IMR-90 (cell line): ENCODE measurements at regions not wholly inside any gene's neighbourhood (a gene's known extent, or its start where the extent isn't known, plus 50 kb on each side); places are given as distances from the start of the nearest gene placed in this dataset.

Experiments used
- ATAC-seq: fragments of 200-7000 bp; cut with Tn5 transposase; 2 replicates; pipeline ENCODE4 v1.9.1; 2020; ENCODE audit warnings: low read depth, mild to moderate bottlenecking, moderate library complexity
- BruUV-seq: library from RNA; stranded (reverse); fragments of 400-500 nt; replicated peaks from 2 replicates; lab custom pipeline; 2021; lab: Mats Ljungman, UMichigan
- CTCF ChIA-PET: fragments of 300-600 bp; formaldehyde crosslinking; extraction: SDS; loops from one replicate; lab custom pipeline; 2021; ENCODE audit warnings: antibody characterized with exemption; lab: Yijun Ruan, JAX
- POLR2A ChIA-PET: fragments of 300-600 bp; sonication (Branson Sonifier 250); formaldehyde crosslinking; loops from one replicate; lab custom pipeline; 2022; ENCODE audit warnings: antibody characterized with exemption; ENCODE audit not compliant: unreplicated experiment; lab: Charles Lee
- DNase-seq: peaks from one replicate; pipeline ENCODE4 v3.0.0; 2013
- H2AFZ ChIP-seq: replicated peaks from 2 replicates; pipeline ENCODE3; 2013; ENCODE audit warnings: low read length, mild to moderate bottlenecking; ENCODE audit not compliant: poor library complexity
- H2AK5ac ChIP-seq: 2 replicates; pipeline ENCODE4 v1.6.1; 2013; ENCODE audit warnings: low read depth, low read length, inconsistent platforms
- H2AK9ac ChIP-seq: replicated peaks from 2 replicates; pipeline ENCODE3; 2013; ENCODE audit warnings: mild to moderate bottlenecking, low read depth, low read length, moderate library complexity; ENCODE audit not compliant: poor library complexity
- H2BK120ac ChIP-seq: 2 replicates; pipeline ENCODE4 v1.6.1; 2013; ENCODE audit warnings: low read depth, low read length, inconsistent platforms
- H2BK15ac ChIP-seq: 3 replicates; pipeline ENCODE4 v1.6.1; 2013; ENCODE audit warnings: low read depth, low read length, inconsistent platforms
- H2BK20ac ChIP-seq: 2 replicates; pipeline ENCODE4 v1.6.1; 2013; ENCODE audit warnings: low read depth, mild to moderate bottlenecking, inconsistent platforms, low read length, moderate library complexity
- H2BK5ac ChIP-seq: 2 replicates; pipeline ENCODE4 v1.6.1; 2013; ENCODE audit warnings: mild to moderate bottlenecking, low read depth, low read length, inconsistent platforms; ENCODE audit not compliant: poor library complexity, severe bottlenecking
- H3K14ac ChIP-seq: replicated peaks from 2 replicates; pipeline ENCODE4 v1.6.1; 2013; ENCODE audit warnings: low read depth, low read length, inconsistent platforms
- H3K18ac ChIP-seq: 2 replicates; pipeline ENCODE4 v1.6.1; 2013; ENCODE audit warnings: low read depth, low read length, control low read depth
- H3K23ac ChIP-seq: 2 replicates; pipeline ENCODE4 v1.6.1; 2013; ENCODE audit warnings: low read depth, low read length, inconsistent platforms
- H3K27ac ChIP-seq: 2 replicates; pipeline ENCODE4 v1.5.1; 2013; ENCODE audit warnings: mild to moderate bottlenecking, control low read depth, low read length; ENCODE audit not compliant: insufficient read depth
- H3K27me3 ChIP-seq: 2 replicates; pipeline ENCODE4 v1.6.1; 2013; ENCODE audit warnings: low read length; ENCODE audit not compliant: control insufficient read depth, insufficient read depth
- H3K36me3 ChIP-seq: 2 replicates; pipeline ENCODE4 v1.6.1; 2013; ENCODE audit warnings: low read length, mixed read lengths; ENCODE audit not compliant: control insufficient read depth, insufficient read depth
- H3K4ac ChIP-seq: 2 replicates; pipeline ENCODE4 v1.6.1; 2013; ENCODE audit warnings: low read depth, low read length, inconsistent platforms
- H3K4me1 ChIP-seq: 2 replicates; pipeline ENCODE4 v1.6.1; 2013; ENCODE audit warnings: low read length, mixed read lengths; ENCODE audit not compliant: control insufficient read depth, insufficient read depth
- H3K4me2 ChIP-seq: 2 replicates; pipeline ENCODE4 v1.6.1; 2013; ENCODE audit warnings: low read depth, mild to moderate bottlenecking, control low read depth, low read length, moderate library complexity
- H3K4me3 ChIP-seq: 2 replicates; pipeline ENCODE4 v1.5.1; 2013; ENCODE audit warnings: low read depth, mild to moderate bottlenecking, control low read depth, low read length, moderate library complexity; ENCODE audit not compliant: insufficient read depth
- H3K56ac ChIP-seq: 2 replicates; pipeline ENCODE4 v1.6.1; 2013; ENCODE audit warnings: low read length, inconsistent platforms; ENCODE audit not compliant: insufficient read depth; ENCODE audit errors: extremely low read depth
- H3K79me1 ChIP-seq, 2 experiments: 2 replicates each; pipeline ENCODE4 v1.6.1; 2013; ENCODE audit warnings: low read length in 2 of 2, inconsistent platforms in 1 of 2, low read depth in 1 of 2
- H3K9ac ChIP-seq: 2 replicates; pipeline ENCODE4 v1.6.1; 2013; ENCODE audit warnings: low read depth, low read length, control low read depth
- H3K9me1 ChIP-seq: 2 replicates; pipeline ENCODE4 v1.6.1; 2013; ENCODE audit warnings: low read length, inconsistent platforms; ENCODE audit not compliant: insufficient read depth
- H3K9me3 ChIP-seq: 2 replicates; pipeline ENCODE4 v1.6.1; 2013; ENCODE audit warnings: low read length; ENCODE audit not compliant: control insufficient read depth, insufficient read depth
- H4K20me1 ChIP-seq: 2 replicates; pipeline ENCODE4 v1.6.1; 2013; ENCODE audit warnings: low read length, inconsistent platforms; ENCODE audit not compliant: insufficient read depth
- H4K5ac ChIP-seq: 2 replicates; pipeline ENCODE4 v1.6.1; 2013; ENCODE audit warnings: mild to moderate bottlenecking, low read depth, low read length, control low read depth
- H4K8ac ChIP-seq, 2 experiments: 2 replicates each; pipeline ENCODE4 v1.6.1; 2013; ENCODE audit warnings: low read depth in 2 of 2, low read length in 2 of 2, control low read depth in 1 of 2, inconsistent platforms in 1 of 2
- H4K91ac ChIP-seq: 2 replicates; pipeline ENCODE4 v1.6.1; 2013; ENCODE audit warnings: low read depth, low read length, inconsistent platforms; ENCODE audit not compliant: insufficient read depth
- RAD21 ChIP-seq: IDR thresholded peaks from 2 replicates; pipeline ENCODE4 v1.6.1; 2012; ENCODE audit warnings: low read length, improper control_type of control experiment
- RFX5 ChIP-seq: IDR thresholded peaks from 2 replicates; pipeline ENCODE4 v1.8.0; 2012; ENCODE audit warnings: low read depth, mild to moderate bottlenecking, low read length, moderate library complexity
- SMC3 ChIP-seq: fragments of 150-350 bp; IDR thresholded peaks from 2 replicates; pipeline ENCODE4 v1.6.1; 2016; ENCODE audit warnings: low read depth, mild to moderate bottlenecking, antibody characterized with exemption, low read length, moderate library complexity
- WGBS, 2 experiments: methylation state at CpG; one replicate each; pipeline versions ENCODE4 v1.1.5 to v1.1.7; 2013; ENCODE audit warnings: missing lambda C conversion rate in 2 of 2; ENCODE audit not compliant: insufficient read length in 1 of 2; ENCODE audit errors: extremely low coverage in 2 of 2; 5-methylcytosine and 5-hydroxymethylcytosine counted together
- dilution Hi-C: fragments of 300-500 bp; cut with HindIII; formaldehyde crosslinking; loops from one replicate; pipeline ENCODE4 v1.14.3; 2018; ENCODE audit warnings: low sequenced_read_pairs; ENCODE audit not compliant: unreplicated experiment
- in situ Hi-C: fragments of 300-500 bp; cut with MboI; formaldehyde crosslinking; loops from 3 replicates; pipeline ENCODE4 v1.14.3; 2019; ENCODE audit warnings: low sequenced_read_pairs, inconsistent platforms, mixed read lengths
- intact Hi-C: fragments of 100-400 bp; cut with micrococcal nuclease; formaldehyde crosslinking; loops from 2 replicates; pipeline ENCODE4 v1.10.0; 2022
- TF ChIP-seq, protein P1 (sequence below): conservative IDR thresholded peaks from 2 replicates; pipeline ENCODE4 v1.5.1; 2012; ENCODE audit warnings: mild to moderate bottlenecking, low read depth, low read length, improper control_type of control experiment

DNA sequence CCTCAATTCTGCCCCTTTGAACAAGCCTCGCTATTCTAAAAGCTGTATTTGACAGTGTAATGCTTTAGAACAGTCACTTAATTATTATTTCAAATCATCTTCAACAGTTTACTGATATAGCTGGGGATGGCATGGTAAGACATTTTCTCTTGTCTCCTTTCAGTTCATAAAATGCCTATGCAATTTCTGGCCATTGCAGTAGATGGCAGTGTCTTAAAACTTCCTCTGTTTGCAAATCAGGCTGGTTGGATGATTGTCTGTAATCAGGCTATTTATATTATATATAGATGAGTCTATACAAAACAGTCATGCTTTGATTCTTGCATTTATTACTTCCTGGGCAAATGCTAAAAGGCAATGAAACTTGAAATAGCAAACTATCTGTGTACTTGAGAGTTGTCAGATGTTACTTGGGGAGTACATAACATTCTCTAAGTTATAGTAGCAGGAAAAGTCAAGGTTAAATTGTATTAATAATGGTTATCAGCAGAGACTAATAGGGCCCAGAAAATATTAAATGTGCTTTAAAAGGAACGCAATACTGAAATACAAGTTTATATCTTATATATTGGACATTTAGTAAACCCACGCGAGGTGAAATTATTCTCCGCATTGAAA lies 55.5 kb upstream of the LHFPL3 start:
- peak; percentile 57 for DNase-seq

More for the DNA sequence above, 55.5 kb upstream of the LHFPL3 start:
- no peak overlapping the region for H4K8ac ChIP-seq
- H2BK15ac ChIP-seq, result no peak overlapping the region
- H2AK5ac ChIP-seq, result no peak overlapping the region
- no peak overlapping the region for H2AK9ac ChIP-seq
- H3K79me1 ChIP-seq, result no peaks in the 10 kb centered on the region
- H3K9me3 ChIP-seq, result no peaks in the 10 kb centered on the region
- H2BK5ac ChIP-seq, result no peak overlapping the region
- WGBS, 2 experiments, result no CpG with 5 or more reads among the region's 5 CpGs
- no peaks in the 10 kb centered on the region for H3K36me3 ChIP-seq
- H4K91ac ChIP-seq, result no peak overlapping the region
- H3K23ac ChIP-seq, result no peak overlapping the region
- no peak overlapping the region for H2BK20ac ChIP-seq
- H3K9ac ChIP-seq, result no peak overlapping the region
- BruUV-seq, result no TSS peak
- no peaks in the 10 kb centered on the region for H4K20me1 ChIP-seq
- POLR2A ChIA-PET, result no interaction called here
- no peak overlapping the region for H3K14ac ChIP-seq
- H3K4ac ChIP-seq, result no peak overlapping the region
- CTCF ChIA-PET, result no interaction called here
- no peak overlapping the region for H3K4me3 ChIP-seq
- no peak overlapping the region for H4K5ac ChIP-seq
- H3K4me2 ChIP-seq, result no peak overlapping the region
- H3K56ac ChIP-seq, result no peak overlapping the region
- no peak overlapping the region for H2BK120ac ChIP-seq
- in situ Hi-C loops, result no loop called here
- intact Hi-C loops, result loop anchor here (2.0 to 5.0 kb wide), 3 partner anchors 574 to 826 kb away; partner anchors contain the start of gene SLC26A5
- H3K27me3 ChIP-seq, result no peaks in the 10 kb centered on the region
- TF ChIP-seq RAD21 (peak; percentile 51), SMC3 (peak; percentile 39), RFX5 (no peak)
- TF ChIP-seq, protein P1, sequence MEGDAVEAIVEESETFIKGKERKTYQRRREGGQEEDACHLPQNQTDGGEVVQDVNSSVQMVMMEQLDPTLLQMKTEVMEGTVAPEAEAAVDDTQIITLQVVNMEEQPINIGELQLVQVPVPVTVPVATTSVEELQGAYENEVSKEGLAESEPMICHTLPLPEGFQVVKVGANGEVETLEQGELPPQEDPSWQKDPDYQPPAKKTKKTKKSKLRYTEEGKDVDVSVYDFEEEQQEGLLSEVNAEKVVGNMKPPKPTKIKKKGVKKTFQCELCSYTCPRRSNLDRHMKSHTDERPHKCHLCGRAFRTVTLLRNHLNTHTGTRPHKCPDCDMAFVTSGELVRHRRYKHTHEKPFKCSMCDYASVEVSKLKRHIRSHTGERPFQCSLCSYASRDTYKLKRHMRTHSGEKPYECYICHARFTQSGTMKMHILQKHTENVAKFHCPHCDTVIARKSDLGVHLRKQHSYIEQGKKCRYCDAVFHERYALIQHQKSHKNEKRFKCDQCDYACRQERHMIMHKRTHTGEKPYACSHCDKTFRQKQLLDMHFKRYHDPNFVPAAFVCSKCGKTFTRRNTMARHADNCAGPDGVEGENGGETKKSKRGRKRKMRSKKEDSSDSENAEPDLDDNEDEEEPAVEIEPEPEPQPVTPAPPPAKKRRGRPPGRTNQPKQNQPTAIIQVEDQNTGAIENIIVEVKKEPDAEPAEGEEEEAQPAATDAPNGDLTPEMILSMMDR, result peak; percentile 56
- dilution Hi-C loops, result no loop called here
- H2AFZ ChIP-seq, result no peak overlapping the region
- H3K9me1 ChIP-seq, result no peaks in the 10 kb centered on the region
- peak; percentile 83 for ATAC-seq
- H3K18ac ChIP-seq, result no peak overlapping the region
- no peaks in the 10 kb centered on the region for H3K4me1 ChIP-seq
- no peak overlapping the region for H3K27ac ChIP-seq
